ENCODE measurements at regions not wholly inside any gene's neighbourhood (a gene's known extent, or its start where the extent isn't known, plus 50 kb on each side); places are given as distances from the start of the nearest gene placed in this dataset.
"Not testable (repeated sequence)": the region's sequence is repeated elsewhere in the genome, so short reads cannot be mapped to it uniquely, and the experiment has no call there.

DNA sequence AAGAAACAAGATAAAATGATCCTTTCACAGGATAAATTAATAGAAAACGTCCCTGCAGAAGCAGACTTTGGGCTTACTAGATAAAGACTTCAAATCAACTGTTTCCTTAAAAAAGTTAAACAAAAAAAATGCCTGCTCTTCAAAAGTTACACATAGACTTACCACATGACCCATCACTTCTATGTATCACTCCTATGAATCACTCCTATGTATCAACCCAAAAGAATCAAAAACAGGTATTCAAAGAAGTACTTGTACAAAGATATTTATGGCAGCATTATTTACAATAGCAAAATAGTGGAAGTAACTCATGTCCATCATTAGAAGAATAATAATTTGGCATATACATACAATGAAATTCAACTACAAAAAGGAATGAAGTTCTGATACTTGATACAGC lies 56.3 kb upstream of the PRDM9 start:
- no peak for DNase-seq (ENCODE audit: extremely low read depth, low read depth)

DNA sequence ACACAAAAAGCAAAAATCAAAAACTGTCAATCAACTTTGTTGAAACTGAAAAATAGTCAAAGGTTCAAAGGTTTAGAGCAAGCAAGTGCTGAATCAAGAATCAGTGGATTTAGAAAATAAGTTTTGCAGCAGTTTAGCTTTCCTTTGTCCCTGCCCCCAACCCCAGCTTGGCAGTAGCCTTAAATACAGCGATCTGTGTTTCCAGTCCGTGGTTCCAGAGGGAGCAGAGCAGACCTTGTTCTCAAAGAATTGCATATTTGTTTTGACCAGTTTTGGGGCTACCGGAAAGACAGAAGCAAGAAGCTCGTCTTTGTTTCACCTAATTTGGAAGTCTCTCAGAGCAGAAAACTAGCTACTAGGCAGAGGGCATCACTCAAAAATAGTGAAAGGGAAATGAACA lies 57.2 kb upstream of the PRDM9 start:
- no peak for DNase-seq (ENCODE audit: extremely low read depth, low read depth)

DNA sequence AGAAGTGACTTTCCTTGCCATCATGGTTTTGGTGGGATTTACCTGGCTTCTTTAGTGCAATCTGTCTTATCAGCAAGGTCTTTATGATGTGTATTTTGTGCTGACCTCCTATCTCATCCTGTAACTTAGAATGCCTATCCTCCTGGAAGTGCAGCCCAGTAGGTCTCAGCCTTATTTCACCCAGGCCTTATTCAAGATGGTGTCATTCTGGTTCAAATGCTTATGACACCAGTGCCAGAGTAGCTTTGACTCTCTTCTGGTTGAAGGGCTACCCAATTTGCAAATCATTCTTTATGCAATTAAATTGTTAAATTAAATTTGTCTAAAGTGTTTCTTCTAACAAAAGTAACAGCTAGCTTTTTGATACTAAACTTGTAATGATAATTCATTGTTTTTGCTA lies 58.8 kb upstream of the PRDM9 start:
- no peak for DNase-seq (ENCODE audit: extremely low read depth, low read depth)

DNA sequence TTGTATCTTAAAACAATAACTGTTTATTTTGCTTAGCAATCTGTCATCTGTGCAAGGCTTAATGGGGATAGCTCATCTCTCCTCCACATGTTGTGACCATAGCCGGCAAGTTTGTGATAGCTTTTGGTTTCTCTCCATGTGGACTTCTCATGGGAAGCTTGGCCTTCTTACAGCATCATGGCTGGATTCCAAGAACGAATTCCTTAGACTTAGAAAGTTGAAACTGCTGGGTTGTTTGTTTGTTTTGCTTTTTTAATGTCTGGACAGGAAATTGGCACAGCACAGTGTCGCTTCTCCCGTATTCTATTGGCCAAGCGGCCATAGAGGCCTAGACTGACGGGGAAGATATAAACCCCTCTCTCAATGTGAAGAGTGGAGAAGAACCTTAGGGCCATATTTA lies 61.0 kb upstream of the PRDM9 start:
- no peak for DNase-seq (ENCODE audit: extremely low read depth, low read depth)

DNA sequence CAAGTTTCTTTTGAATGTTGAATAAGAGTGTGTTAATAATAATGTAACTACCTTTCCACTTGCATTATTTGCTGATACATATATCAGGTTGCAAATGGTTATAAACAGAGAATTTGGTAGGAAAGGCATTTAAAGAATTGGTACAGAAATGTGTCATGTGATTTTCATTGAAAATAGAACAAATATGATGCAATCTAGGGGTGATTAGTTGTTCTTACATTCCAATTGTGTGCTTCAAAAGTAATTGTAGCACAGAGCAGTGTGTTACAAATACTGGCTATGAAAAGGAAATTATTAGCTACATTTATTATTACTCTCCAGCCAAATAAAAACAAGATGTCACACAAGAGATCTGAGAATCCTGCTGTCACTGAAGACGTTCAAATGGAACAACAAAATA lies 61.8 kb upstream of the PRDM9 start:
- no peak for DNase-seq (ENCODE audit: extremely low read depth, low read depth)

DNA sequence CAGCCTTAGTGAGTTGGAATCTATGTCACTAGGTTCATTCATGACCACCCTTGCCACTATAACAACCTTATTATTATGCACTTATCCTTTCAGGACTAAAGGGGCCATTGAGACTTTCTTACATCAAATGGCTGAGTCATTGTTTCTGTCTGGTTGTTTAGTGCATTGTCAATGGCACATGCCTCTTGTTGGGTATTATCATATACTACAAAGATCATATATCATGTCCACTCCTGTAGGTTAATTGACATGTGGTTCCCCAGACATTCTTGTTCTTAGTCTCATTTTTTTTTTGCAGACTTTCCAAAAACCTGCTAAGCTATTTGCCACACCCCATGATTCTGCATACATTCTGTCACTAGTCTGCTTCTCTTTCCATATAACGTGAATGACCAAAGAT lies 66.7 kb upstream of the PRDM9 start:
- no peak for DNase-seq (ENCODE audit: extremely low read depth, low read depth)

DNA sequence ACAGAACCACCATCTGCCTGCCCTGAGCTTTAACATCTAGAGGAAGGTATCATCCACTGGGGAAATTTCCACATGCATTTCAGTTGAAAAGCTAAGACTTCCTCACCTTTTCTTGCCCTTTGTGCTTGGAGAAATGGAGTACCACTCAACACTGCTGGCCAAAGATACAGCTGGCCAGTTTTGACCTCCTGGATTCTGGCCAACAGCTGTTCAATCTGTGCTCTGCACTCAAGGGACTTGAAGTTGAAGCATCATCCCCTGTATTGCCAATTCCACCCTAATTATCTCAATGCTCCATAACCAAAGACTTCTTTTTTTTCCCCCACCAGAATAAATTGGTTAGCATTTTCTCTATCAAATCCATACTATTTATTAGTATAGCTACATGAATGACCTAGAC lies 70.4 kb upstream of the PRDM9 start:
- DNase-seq (ENCODE audit: extremely low read depth, low read depth), result no peak

DNA sequence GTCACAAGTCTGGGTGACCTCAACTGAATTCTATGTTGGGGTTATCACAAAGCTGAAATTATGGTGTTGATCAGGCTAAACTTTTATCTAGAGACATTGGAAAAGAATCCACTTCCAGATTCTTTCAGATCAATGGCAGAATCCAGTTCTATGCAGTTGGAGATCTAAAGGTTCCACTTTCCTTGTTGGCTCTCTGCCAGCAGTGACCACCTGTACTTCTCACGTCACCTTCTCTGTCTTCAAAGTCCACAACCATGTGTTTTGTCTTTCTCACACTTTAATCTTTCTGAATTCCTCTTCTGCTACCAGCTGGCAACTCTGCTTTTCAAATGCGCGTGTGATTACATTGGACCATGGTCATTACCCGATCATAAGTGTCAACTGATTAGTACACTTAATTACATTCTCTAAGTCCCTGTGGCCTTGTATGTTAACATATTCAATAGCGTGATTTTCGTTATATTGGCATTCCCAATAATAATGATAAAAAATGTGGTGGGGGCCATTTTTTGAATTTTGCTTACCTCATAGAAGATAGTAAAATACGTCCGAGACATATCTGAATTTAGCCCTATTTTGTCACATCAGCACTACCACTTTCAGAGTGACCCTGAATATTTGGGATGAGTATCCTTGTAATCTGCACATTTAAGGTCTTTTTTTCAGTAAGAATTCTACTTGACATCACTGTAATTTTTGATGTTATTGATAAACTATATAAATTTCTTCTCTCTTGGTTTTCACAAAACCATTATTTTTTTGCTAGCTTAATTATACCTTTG lies 73.7 kb upstream of the PRDM9 start:
- no peak for DNase-seq (ENCODE audit: extremely low read depth, low read depth)

DNA sequence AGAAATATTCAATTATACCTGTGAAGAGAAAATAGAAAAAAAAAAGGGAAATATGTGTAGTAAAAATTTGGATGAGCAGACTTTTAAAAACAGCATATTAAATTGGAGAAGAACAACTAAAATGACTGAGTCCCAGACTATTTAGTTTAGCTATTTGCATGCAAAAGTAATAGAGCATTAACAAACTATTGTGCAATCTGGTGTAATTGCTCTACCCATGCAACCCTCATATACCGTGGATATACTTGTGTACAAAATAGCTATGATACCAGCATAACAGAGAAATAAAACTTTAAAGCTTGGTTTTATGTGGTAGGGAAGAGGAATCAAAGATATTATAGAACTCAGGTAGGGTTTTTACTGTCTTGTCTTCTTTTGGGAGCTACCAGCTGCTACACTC lies 78.7 kb upstream of the PRDM9 start:
- DNase-seq (ENCODE audit: extremely low read depth, low read depth), result no peak

DNA sequence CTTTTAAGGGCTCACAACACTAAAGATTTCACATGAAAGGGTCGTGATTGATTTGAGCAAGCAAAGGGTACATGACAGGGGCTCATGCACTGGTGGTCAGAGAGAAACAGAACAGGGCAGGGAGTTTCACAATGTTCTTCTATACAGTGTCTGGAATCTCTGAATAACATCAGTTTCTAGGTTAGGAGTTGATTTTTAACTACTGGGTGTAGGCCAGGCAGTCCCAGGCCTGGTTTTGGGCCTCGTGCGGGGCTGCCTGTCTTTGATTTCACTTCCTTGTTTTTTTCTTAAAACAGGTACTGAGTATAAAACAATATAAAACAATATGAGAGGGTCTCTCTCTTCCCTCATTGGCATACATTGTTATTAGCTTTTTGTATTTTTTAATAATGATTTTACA lies 87.2 kb upstream of the PRDM9 start:
- DNase-seq (ENCODE audit: extremely low read depth, low read depth), result not testable (repeated sequence)

DNA sequence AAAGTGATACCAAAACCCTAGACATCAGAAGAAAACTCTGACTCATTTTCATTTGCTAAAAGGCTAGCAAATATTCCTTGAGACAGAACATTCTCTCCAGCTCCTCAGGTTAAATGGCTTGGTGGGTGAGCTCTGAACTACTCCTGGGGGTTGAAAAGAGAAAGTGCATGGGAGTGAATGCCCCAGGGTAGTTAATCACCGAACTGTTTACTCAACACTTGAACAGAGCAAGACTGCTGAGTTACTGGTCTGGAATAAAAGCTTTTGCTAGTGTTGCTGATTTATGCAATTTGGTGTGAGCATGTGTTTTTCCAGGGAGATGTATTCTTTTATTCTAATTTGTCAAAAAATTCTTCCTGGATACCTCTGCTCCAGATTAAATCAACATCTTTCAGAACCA lies 88.3 kb upstream of the PRDM9 start:
- DNase-seq (ENCODE audit: extremely low read depth, low read depth), result no peak

DNA sequence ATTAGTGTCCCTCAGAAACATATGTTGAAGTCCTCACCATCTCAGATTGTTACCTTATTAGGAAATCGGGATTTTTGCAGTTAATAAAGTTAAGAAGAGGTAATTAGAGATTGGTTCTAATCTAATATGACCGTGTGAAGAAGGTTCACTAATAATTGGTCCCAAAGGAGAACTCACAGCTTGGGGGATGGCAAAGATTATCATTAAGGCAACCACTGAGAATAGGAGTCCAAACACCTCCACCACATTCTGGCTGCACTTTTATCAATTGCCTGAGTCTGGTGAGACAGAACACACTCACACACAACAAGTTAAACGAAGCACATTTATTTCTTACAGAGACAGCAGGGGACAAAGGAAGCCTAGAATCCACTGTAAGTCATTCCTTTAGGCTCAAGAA lies 94.9 kb upstream of the PRDM9 start:
- no peak for DNase-seq (ENCODE audit: extremely low read depth, low read depth)

DNA sequence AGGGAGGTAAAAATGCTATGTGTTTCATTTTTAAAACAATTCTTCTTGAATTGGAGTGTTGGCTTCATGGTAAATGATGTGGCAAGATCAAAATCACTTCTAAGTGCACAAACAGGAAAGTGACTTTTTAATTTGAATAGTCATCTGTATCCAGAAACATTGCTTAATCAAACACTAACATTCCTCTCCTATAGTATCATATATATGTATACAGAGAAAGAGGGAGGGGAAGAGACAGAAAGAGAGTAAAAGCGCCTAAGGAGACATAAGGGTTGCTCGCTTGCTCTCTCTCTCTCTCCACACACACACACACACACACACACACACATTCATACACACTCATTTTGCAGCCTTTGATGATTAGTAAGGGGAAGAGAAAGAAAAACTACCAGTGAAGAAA lies 95.4 kb upstream of the PRDM9 start:
- no peak for DNase-seq (ENCODE audit: extremely low read depth, low read depth)

DNA sequence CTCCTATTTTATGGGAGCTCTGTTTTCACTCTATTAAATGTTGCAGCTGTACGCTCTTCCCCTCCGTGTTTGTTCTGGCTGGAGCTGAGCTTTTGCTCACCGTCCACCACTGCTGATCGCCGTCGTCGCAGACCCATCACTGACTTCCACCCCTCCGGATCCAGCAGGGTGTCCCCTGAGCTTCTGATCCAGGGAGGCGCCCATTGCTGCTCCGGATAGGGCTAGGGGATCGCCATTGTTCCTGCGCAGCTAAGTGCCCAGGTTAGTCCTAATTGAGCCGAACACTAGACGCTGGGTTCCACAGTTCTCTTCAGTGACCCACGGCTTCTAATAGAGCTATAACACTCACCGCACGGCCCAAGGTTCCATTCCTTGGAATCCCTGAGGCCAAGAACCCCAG lies 96.2 kb upstream of the PRDM9 start:
- DNase-seq (ENCODE audit: extremely low read depth, low read depth), result no peak

DNA sequence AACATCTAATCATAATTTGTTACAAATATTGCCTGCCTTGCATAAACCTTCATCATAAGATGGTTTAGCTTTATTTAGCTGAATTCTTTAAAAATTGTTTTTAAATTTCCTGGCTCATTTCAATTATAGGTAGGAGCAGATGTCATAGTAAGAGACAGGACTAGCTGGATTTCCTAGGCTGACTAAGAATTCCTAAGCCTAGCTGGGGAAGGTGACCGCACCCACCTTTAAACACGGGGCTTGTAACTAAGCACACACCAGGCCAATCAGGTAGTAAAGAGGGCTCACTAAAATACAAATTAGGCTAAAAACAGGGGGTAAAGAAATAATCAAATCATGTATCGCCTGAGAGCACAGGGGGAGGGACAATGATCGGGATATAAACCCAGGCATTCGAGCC lies 96.6 kb upstream of the PRDM9 start:
- not testable (repeated sequence) for DNase-seq (ENCODE audit: extremely low read depth, low read depth)

DNA sequence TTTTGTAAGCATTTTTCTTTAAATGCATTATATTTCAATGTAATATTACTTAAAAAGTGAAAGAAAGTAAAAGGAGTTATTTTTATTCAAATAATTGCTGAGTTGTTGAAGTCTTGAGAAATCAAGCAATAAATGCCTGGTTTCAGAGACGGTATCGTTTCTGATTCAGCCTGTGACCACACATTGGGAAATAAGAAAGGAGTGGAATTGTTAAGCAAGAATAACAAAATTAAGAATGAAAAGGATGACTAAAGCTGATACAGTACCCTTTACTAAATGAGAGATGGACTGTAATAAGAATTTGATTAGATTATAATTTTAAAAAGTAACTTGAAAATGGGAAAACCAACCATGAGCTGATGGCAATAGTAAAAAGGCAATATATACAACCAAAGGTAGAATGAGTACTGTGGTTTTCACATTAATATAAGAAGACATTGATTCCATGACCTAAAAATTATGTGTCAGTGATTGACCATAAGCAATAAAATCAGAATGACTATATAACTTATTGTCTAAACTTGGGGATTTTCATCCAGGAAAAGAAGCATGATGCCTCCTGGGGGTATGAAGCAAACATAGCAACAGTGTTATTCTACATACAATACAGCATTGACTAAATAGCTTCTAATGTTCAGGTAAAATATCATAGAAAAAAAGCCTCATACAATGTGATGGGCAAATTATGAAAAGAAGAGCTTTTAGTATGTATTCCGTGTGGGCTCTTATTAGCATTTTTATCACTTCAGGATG lies 101.9 kb upstream of the PRDM9 start:
- no peak for DNase-seq (ENCODE audit: extremely low read depth, low read depth)

DNA sequence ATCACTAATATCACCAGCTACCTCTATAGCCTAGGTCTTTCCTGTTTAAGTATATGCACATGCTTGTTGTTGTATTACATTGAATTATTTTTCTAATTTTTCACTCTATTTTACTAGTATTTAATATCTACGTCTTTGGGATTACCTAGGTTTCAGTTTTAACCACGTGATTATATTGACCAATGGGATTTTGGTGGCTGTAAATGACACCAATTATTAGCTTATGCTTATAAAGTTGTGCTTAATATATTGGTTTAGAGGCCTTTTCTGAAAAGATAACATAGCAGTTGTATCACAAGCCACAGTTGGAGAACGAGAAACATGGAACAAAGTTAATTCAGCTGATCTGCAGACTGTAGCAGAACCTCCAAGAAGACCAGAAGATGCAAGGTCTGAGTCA lies 104.8 kb upstream of the PRDM9 start:
- no peak for DNase-seq (ENCODE audit: extremely low read depth, low read depth)

DNA sequence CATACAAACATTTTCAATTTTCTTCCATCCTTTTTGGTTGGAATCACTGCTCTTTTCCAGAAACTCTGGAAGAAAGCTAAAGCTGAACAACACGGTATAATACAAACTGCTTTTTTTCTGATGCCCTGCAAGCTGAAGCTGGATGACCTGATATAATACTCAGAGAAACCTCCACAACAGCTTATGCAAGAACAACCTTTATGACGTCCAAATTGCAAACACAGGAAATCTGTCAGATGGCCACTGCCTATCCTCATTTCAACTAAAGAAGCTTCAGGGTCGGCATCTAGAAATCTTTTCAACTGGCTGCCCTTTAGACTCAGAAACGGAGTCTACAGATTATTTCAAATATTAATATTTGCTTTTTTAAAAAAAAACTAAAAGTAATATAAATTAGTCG lies 106.5 kb upstream of the PRDM9 start:
- no peak for DNase-seq (ENCODE audit: extremely low read depth, low read depth)

DNA sequence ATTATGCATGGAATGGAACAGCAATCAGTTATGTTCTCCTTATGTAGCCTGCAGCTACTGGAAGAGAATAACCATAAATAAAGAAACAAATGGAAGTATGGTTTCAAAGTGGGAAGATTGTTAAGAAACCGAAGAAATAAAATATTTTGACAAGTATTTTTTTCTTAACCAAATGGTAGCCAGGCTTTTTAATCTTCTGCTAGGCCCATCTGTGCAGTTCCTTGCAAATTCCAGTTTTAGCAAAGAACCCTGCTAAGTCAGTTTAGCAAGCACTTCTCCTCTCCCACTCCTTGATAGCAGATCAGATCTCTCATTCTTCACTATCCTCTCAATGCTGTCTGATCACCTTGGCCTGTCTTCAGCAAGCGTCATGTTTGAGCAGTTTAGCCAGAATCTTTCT lies 111.1 kb upstream of the PRDM9 start:
- DNase-seq (ENCODE audit: extremely low read depth, low read depth), result no peak

DNA sequence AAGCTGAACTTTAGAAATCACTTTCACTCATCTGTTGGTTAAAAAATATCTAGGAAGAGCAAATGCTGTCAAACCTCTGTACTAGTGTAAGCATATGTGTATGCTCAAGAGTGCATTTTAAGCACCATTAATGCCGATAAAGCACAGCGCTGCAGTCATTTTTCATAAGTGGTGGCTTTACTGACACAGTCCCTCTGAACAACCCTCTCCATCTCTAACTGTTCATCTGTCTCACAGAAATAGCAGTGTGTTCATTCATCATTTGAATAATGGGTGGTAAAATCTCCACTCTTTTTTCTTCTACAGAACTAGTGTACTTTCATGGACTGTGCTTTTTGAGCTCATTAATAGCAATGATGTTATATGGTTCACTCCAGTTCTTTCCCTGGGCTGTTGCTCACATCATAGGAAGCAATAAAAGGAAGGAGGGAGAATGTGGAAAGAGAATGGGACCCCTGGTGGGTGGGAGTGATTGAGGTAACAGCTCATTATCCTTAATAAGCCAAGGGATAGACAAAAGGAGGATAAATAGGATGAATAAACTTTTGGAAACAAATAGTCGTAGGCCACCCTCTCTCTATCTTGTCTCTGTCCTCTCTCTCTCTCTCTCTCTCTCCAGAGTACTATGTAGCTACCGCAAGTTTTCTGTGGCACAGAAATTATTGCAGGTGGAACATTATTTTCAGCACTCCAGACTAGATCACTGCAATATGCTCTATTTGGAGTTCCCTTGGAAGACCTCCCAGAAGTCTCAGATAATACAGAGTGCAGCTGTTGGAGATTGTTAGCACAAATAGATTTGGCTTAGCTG lies 117.9 kb upstream of the PRDM9 start:
- no peak for DNase-seq (ENCODE audit: extremely low read depth, low read depth)

DNA sequence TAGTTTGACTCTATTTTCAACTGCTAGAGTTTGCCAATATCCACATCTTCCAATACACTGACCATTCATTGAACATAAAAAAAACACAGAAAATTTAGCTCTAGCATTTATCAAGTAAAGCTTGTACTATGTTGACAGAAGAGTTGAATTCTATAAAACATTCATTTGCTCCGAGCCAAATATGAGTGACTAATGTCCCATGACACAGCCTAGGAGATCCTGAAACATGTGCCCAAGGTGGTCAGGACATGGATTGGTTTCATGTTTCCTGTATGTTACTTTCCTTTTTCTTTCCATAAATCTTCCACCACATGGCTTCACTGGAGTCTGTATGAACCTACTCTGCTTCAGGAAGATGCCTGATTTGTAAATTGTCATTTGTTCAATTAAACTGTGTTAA lies 122.4 kb upstream of the PRDM9 start:
- no peak for DNase-seq (ENCODE audit: extremely low read depth, low read depth)

DNA sequence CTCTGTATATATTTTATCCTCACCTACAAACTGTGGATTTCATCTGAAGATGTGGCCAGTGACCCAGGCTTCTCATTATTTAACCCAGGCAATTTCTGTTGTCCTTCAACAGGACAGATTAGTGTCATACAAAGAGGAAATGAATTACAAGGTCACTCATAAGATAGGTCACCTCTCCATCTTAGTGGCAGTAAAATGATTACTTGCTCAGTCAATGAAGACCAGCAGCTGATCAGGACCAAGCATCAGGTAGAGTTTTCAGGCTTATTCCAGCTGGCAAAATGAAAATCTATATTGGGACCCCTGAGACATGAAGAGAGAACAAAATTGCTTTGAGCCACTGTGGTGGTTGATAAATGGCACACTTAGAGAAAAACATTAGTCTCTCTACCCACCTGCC lies 135.2 kb upstream of the PRDM9 start:
- DNase-seq (ENCODE audit: extremely low read depth, low read depth), result no peak

All from NCI-H460 (cell line).